Stimulated activated CD4-positive, alpha-beta T cell treated with anti-CD3 and anti-CD28 coated beads, Interleukin-15, amount 100 ng/mL, for 48 hours (primary cell): ENCODE measurements at regions not wholly inside any gene's neighbourhood (a gene's known extent, or its start where the extent isn't known, plus 50 kb on each side); places are given as distances from the start of the nearest gene placed in this dataset.
A peak's percentile ranks its signal among the peaks of the same experiment; 100 is the strongest.
"Not testable (repeated sequence)": the region's sequence is repeated elsewhere in the genome, so short reads cannot be mapped to it uniquely, and the experiment has no call there.

Experiments
- DNase-seq, 2 donors: peaks; one replicate each; pipeline ENCODE4 v3.0.0-alpha.2; 2020; ENCODE audit warnings: low read depth in 2 of 2

GRCh38 chr15:77909182-77909940 is 168.2 kb downstream of the TBC1D2B start:
- DNase-seq: no peak

DNA sequence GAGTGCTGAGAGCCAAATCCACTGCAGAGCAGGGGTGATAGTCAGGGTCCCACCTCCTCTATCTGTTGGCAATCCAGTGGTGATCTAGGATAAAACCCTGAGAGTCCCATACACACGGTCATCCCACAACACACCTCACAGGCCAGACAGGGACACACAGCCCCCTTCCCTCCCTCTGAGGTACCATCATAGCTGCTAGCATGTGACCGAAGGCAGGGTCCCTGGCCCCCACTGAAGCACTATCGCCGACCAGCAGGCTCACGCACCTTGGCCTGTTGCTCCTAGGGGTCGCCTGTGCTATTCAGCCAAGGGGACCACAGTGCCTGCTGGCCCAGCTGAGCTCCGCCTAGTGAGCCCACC is 168.8 kb downstream of the TBC1D2B start:
- DNase-seq: not testable (repeated sequence)

- peak; percentile 47 to 67 for DNase-seq
These were observed 169.4 kb downstream of the TBC1D2B start for GRCh38 chr15:77907824-77908751.

DNA sequence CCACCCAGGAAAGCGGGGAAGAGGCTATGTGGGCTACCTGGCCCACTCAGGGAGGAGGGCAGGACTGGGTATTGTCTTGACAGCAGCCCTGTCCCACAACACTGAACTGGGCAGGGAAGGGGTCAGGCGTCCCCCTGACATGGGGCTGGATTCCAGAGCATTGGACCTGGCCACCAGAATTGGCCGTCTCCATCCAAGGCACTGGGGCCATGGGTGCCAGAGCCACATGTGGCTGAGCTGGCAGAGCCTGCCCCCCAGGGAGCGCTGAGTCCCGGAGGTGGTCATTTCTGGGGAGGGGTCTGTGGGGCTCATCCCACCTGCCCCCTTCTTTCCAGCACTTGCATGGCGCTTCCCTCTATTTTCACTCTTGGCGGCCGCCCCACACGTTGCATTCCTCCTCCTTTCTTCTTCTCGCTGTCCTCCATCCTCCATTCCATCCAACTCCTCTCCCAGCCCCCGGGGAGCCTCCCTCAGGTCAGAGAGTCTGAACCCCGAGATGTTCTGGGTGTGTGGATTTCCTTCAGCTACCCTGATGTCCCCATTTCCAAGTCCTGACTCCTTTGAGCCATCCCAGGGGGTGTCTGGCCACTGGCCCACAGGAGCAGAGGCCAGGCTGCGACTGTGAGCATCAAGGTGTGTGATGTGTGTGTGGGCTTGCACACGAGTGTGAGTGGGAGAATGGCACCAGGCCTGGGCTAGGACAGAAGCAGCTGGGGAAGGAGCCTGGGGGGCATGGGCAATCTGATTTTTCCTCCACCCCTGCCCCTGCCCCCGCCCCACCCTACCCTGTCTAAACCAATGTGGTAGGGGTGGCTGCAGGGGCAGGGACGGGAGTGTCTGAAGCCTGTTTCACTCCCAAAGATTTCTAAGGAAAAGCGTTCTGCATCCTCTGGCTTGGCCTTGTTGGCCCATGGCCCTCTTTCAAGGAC is 171.2 kb downstream of the TBC1D2B start:
- DNase-seq: not testable (repeated sequence)

- no peak for DNase-seq
These were observed 172.1 kb downstream of the TBC1D2B start for GRCh38 chr15:77905301-77905920.

GRCh38 chr15:77904901-77905300 is 172.6 kb downstream of the TBC1D2B start:
- DNase-seq: no peak

- no peak for DNase-seq
These were observed 173.1 kb downstream of the TBC1D2B start for GRCh38 chr15:77904436-77904821.

DNA sequence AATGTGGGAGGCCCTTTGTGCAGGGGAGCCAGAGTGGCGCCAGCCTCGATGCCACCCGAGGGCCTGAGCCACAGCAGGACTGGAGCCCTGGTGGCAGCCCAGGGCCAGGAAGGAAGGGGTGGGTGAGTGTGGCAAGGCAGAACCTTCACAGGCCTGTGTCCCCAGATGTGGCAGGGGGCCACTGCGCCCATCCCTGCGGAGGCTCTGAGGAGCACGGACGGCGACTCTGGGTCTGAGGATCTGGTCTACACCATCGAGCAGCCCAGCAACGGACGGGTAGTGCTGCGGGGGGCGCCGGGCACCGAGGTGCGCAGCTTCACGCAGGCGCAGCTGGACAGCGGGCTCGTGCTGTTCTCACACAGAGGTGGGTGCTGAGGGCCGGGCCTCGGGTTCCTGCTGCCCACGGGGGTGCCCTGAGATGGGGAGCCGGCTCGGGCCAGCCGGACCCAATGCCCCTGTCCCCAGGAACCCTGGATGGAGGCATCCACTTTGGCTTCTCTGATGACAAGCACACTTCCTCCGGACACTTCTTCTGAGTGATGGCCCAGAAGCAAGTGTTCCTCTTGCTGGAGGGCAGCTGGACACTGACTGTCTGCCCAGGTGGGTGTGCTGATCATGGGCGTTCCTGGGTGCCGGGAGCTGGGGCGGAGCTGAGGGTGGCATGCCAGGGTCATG is 173.6 kb downstream of the TBC1D2B start:
- DNase-seq: not testable (repeated sequence)

DNA sequence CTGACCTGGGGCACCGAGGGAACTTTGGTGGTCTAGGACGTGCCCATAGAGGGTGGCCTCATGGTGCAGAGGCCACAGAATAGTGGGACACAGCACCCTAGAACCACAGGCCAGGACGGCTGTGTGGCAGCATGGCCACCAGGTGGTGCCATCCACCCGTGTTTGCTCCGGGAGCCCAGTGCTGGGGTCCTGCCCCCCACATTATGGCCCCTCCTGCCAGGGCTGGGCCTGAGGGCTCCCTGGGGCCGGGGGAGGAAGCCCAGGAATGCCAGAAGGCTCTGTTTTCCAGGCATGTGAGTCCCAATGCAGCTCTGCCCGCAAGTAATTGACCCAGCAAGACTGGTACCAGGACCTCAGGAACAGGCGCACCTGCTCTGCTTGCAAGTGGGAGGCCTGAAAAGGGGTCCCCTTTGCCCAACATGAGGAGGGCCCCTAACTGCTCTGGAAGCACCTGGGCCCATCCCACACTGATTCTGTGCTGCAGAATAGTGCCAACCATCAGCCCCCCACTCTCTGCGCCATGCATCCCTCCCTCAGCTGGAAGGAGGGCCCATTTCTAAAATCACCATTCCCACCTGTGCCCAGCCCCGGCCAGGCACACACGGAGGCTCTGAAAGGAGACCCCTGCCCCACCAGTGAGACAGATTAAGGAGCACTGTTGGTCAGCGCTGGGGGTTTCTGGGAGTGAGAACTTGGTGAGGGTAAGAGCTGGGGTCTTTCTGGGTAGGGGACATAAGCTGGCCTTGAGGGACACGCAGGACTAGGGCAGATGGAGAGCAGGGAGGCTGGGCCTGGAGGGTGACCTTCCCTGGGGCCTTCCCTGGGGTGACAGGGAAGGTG is 174.4 kb downstream of the TBC1D2B start:
- peak in 1 of 2 donors; percentile 12 for DNase-seq

GRCh38 chr15:77901921-77902750 is 175.4 kb downstream of the TBC1D2B start:
- no peak for DNase-seq

GRCh38 chr15:77901251-77901881 is 176.1 kb downstream of the TBC1D2B start:
- DNase-seq: no peak

GRCh38 chr15:77900331-77900963 is 177.1 kb downstream of the TBC1D2B start:
- DNase-seq: peak; percentile 28 to 49

DNA sequence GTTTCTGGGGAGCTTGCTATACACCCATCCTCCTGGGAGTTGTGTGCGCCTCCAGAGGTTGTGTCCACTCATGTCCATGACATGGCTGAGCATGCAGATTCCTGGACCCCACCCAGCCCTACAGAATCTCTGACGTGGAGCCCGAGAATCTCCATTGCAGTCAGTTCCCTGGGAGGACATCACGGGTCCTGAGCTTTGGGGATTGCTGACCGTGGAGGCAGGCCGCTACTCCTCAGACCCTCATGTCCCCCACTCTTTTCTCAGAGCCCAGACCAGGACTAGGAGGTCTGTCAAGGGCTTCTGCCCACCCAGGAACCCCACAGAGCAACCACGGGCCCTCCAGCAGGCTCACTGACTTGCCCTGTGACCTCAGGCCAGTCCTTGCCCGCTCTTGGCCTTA is 177.7 kb downstream of the TBC1D2B start:
- DNase-seq: not testable (repeated sequence)

GRCh38 chr15:77898811-77899730 is 178.4 kb downstream of the TBC1D2B start:
- DNase-seq: no peak

GRCh38 chr15:77897896-77898406 is 179.6 kb downstream of the TBC1D2B start:
- DNase-seq: no peak

DNA sequence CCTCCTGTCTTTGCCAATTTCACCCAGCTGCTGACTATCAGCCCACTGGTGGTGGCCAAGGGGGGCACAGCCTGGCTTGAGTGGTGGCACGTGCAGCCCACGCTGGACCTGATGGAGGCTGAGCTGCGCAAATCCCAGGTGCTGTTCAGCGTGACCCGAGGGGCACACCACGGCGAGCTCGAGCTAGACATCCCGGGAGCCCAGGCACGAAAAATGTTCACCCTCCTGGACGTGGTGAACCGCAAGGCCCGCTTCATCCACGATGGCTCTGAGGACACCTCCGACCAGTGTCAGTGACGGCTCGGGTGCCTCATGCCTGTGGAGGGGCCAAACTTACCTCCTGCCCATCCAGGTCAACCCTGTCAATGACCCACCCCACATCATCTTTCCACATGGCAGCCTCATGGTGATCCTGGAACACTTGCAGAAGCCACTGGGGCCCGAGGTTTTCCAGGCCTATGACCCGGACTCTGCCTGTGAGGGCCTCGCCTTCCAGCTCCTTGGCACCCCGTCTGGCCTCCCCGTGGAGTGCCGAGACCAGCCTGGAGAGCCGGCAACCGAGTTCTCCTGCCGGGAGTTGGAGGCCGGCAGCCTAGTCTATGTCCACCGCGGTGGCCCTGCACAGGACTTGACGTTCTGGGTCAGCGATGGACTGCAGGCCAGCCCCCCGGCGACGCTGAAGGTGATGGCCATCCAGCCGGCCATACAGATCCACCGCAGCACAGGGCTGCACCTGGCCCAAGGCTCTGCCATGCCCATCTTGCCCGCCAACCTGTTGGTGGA is 180.2 kb downstream of the TBC1D2B start:
- DNase-seq: not testable (repeated sequence)
